Right lobe of liver (tissue), 4 donors: ENCODE measurements at regions not wholly inside any gene's neighbourhood (a gene's known extent, or its start where the extent isn't known, plus 50 kb on each side); places are given as distances from the start of the nearest gene placed in this dataset.

Experiments
- CTCF ChIP-seq, 4 donors: fragments of 200-600 bp in 3 of 4; fragments of 450-650 bp in 1 of 4; IDR thresholded peaks; one replicate each; pipeline versions ENCODE4 v1.5.1 to v1.8.0; 2016 to 2022; ENCODE audit warnings: antibody characterized with exemption in 4 of 4, mild to moderate bottlenecking in 2 of 4
- POLR2A ChIP-seq: fragments of 450-650 bp; IDR thresholded peaks from one replicate; pipeline ENCODE4 v1.6.1; 2017; ENCODE audit warnings: antibody characterized with exemption, mild to moderate bottlenecking
- donor health status: DM: no; HTN: no; CAD: no.
- donor health status: DM: no; HTN: no; CAD: no.
- donor health status: DM: no; HTN: yes; CAD: no.

- TF ChIP-seq CTCF (IDR thresholded peaks at IDR 0.05) (no peak), POLR2A (no peak)
Observed at GRCh38 chr2:196314780-196315179, 143.4 kb upstream of the STK17B start.
